OCI-LY1 (cell line): ENCODE measurements at regions not wholly inside any gene's neighbourhood (a gene's known extent, or its start where the extent isn't known, plus 50 kb on each side); places are given as distances from the start of the nearest gene placed in this dataset.

ENCODE experiments used
- H2AFZ ChIP-seq: fragments of 200-600 bp; sonication (generic), shearing (Covaris generic); 2 replicates; pipeline ENCODE4 v1.6.0; 2014; ENCODE audit warnings: antibody characterized with exemption, mild to moderate bottlenecking, low read length
- H3F3A ChIP-seq: fragments of 200-600 bp; sonication (generic), shearing (Covaris generic); 2 replicates; pipeline ENCODE4 v1.6.0; 2014; ENCODE audit warnings: mild to moderate bottlenecking, antibody characterized with exemption, low read length, moderate library complexity; ENCODE audit not compliant: insufficient read depth
- H3K27ac ChIP-seq: fragments of 200-600 bp; sonication (generic); 2 replicates; pipeline ENCODE4 v1.5.1; 2014; ENCODE audit warnings: low read length, mixed run types, mild to moderate bottlenecking, low read depth; ENCODE audit not compliant: poor library complexity, severe bottlenecking
- H3K27me3 ChIP-seq: fragments of 200-600 bp; sonication (generic); 2 replicates; pipeline ENCODE4 v1.6.0; 2014; ENCODE audit warnings: antibody characterized with exemption, mild to moderate bottlenecking, low read length, moderate library complexity; ENCODE audit not compliant: insufficient read depth
- H3K36me3 ChIP-seq: fragments of 200-600 bp; sonication (generic); 2 replicates; pipeline ENCODE4 v1.6.1; 2014; ENCODE audit warnings: mild to moderate bottlenecking, antibody characterized with exemption, low read length, moderate library complexity, mixed read lengths; ENCODE audit not compliant: insufficient read depth
- H3K4me1 ChIP-seq: fragments of 200-600 bp; sonication (generic); 2 replicates; pipeline ENCODE4 v1.5.1; 2014; ENCODE audit warnings: mild to moderate bottlenecking, low read length, moderate library complexity; ENCODE audit not compliant: insufficient read depth, severe bottlenecking
- H3K4me2 ChIP-seq: fragments of 200-600 bp; sonication (generic), shearing (Covaris generic); 2 replicates; pipeline ENCODE4 v1.6.1; 2014; ENCODE audit warnings: low read length
- H3K4me3 ChIP-seq: fragments of 200-600 bp; sonication (generic); 2 replicates; pipeline ENCODE4 v1.5.1; 2014; ENCODE audit warnings: low read length, low read depth, mild to moderate bottlenecking, mixed read lengths; ENCODE audit not compliant: poor library complexity, severe bottlenecking
- H3K79me2 ChIP-seq: fragments of 200-600 bp; shearing (Covaris generic); 2 replicates; pipeline ENCODE4 v1.6.1; 2016; ENCODE audit warnings: mixed run types, low read length, mixed read lengths; ENCODE audit not compliant: insufficient read depth
- H3K9ac ChIP-seq: fragments of 200-600 bp; sonication (generic), shearing (Covaris generic); 2 replicates; pipeline ENCODE4 v1.6.1; 2014; ENCODE audit warnings: mild to moderate bottlenecking, low read length, mixed read lengths
- H3K9me2 ChIP-seq: fragments of 200-600 bp; sonication (generic), shearing (Covaris generic); 2 replicates; pipeline ENCODE4 v1.6.1; 2014; ENCODE audit warnings: low read depth, mild to moderate bottlenecking, low read length, mixed read lengths
- H3K9me3 ChIP-seq: fragments of 200-600 bp; shearing (Covaris generic); 2 replicates; pipeline ENCODE4 v1.6.1; 2014; ENCODE audit warnings: low read length, mixed read lengths
- H4K20me1 ChIP-seq: fragments of 200-600 bp; sonication (generic), shearing (Covaris generic); 2 replicates; pipeline ENCODE4 v1.6.0; 2016; ENCODE audit warnings: mild to moderate bottlenecking, low read length; ENCODE audit not compliant: insufficient read depth
- EZH2 ChIP-seq: fragments of 200-600 bp; sonication (generic), shearing (Covaris generic); IDR thresholded peaks from 2 replicates; pipeline ENCODE4 v1.8.0; 2017; ENCODE audit warnings: borderline replicate concordance, mixed run types, mild to moderate bottlenecking, antibody characterized with exemption, low read length, moderate library complexity, mixed read lengths
- TF ChIP-seq, protein P1 (sequence below): fragments of 200-600 bp; sonication (generic), shearing (Covaris generic); IDR thresholded peaks from 2 replicates; pipeline ENCODE4 v1.5.1; 2017; ENCODE audit warnings: mild to moderate bottlenecking, antibody characterized with exemption, low read length, moderate library complexity, mixed read lengths

- Histone ChIP-seq H3K4me2 (no peak overlapping the region), H3K4me3 (no peak overlapping the region)
- TF ChIP-seq, protein P1, sequence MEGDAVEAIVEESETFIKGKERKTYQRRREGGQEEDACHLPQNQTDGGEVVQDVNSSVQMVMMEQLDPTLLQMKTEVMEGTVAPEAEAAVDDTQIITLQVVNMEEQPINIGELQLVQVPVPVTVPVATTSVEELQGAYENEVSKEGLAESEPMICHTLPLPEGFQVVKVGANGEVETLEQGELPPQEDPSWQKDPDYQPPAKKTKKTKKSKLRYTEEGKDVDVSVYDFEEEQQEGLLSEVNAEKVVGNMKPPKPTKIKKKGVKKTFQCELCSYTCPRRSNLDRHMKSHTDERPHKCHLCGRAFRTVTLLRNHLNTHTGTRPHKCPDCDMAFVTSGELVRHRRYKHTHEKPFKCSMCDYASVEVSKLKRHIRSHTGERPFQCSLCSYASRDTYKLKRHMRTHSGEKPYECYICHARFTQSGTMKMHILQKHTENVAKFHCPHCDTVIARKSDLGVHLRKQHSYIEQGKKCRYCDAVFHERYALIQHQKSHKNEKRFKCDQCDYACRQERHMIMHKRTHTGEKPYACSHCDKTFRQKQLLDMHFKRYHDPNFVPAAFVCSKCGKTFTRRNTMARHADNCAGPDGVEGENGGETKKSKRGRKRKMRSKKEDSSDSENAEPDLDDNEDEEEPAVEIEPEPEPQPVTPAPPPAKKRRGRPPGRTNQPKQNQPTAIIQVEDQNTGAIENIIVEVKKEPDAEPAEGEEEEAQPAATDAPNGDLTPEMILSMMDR: no peak
- TF ChIP-seq EZH2: no peak
Observed at GRCh38 chr13:80239116-80239515, 101.8 kb downstream of the SPRY2 start.

GRCh38 chr13:80237646-80238045 lies 103.3 kb downstream of the SPRY2 start:
- TF ChIP-seq, protein P1: no peak
- no peak for TF ChIP-seq EZH2
- no peak overlapping the region for H3K27ac ChIP-seq
- no peaks in the 10 kb centered on the region; the same call in 1 of the 2 replicates for H3K27me3 ChIP-seq
- no peaks in the 10 kb centered on the region for H4K20me1 ChIP-seq
- H3K4me2 ChIP-seq: no peak overlapping the region
- H3K9me2 ChIP-seq: no peaks in the 10 kb centered on the region
- no peaks in the 10 kb centered on the region for H3K36me3 ChIP-seq
- no peak overlapping the region for H2AFZ ChIP-seq
- H3F3A ChIP-seq: no peaks in the 10 kb centered on the region
- H3K4me3 ChIP-seq: no peak overlapping the region
- no peaks in the 10 kb centered on the region for H3K9me3 ChIP-seq
- H3K4me1 ChIP-seq: peaks cover 22% of the 10 kb centered on the region
- no peaks in the 10 kb centered on the region for H3K79me2 ChIP-seq
- H3K9ac ChIP-seq: no peak overlapping the region

More at GRCh38 chr13:80239116-80239515, 101.8 kb downstream of the SPRY2 start:
- Histone ChIP-seq H2AFZ (no peak overlapping the region), H3K9me2 (no peaks in the 10 kb centered on the region), H3K79me2 (no peaks in the 10 kb centered on the region), H3K4me1 (peaks cover 22% of the 10 kb centered on the region), H3F3A (no peaks in the 10 kb centered on the region), H4K20me1 (no peaks in the 10 kb centered on the region), H3K9ac (no peak overlapping the region), H3K9me3 (no peaks in the 10 kb centered on the region), H3K27me3 (no peaks in the 10 kb centered on the region; the same call in 1 of the 2 replicates), H3K27ac (no peak overlapping the region), H3K36me3 (no peaks in the 10 kb centered on the region)

- no peaks in the 10 kb centered on the region for H4K20me1 ChIP-seq
- no peaks in the 10 kb centered on the region for H3K36me3 ChIP-seq
- H3F3A ChIP-seq: no peaks in the 10 kb centered on the region
- peak overlapping the region; percentile 1; the same call in 1 of the 2 replicates for H3K4me2 ChIP-seq
- H3K79me2 ChIP-seq: no peaks in the 10 kb centered on the region
- no peaks in the 10 kb centered on the region for H3K9me3 ChIP-seq
- TF ChIP-seq, protein P1: no peak
- H3K27ac ChIP-seq: peak overlapping the region; percentile 78
- H2AFZ ChIP-seq: 0 out of 2 replicates have a peak overlapping the region, but pooled peaks have one; percentile 29
- H3K4me1 ChIP-seq: peaks cover 22% of the 10 kb centered on the region
- H3K4me3 ChIP-seq: no peak overlapping the region
- no peaks in the 10 kb centered on the region for H3K27me3 ChIP-seq
- no peak overlapping the region for H3K9ac ChIP-seq
- H3K9me2 ChIP-seq: no peaks in the 10 kb centered on the region
Observed at GRCh38 chr13:80235967-80236302, 105.0 kb downstream of the SPRY2 start.
